Cerebellar cortex (tissue), 1 donor: ENCODE measurements at regions not wholly inside any gene's neighbourhood (a gene's known extent, or its start where the extent isn't known, plus 50 kb on each side); places are given as distances from the start of the nearest gene placed in this dataset.

Source experiments
- DNase-seq: peaks from one replicate; pipeline ENCODE4 v3.0.0-alpha.2; 2015; ENCODE audit warnings: low spot score

DNA sequence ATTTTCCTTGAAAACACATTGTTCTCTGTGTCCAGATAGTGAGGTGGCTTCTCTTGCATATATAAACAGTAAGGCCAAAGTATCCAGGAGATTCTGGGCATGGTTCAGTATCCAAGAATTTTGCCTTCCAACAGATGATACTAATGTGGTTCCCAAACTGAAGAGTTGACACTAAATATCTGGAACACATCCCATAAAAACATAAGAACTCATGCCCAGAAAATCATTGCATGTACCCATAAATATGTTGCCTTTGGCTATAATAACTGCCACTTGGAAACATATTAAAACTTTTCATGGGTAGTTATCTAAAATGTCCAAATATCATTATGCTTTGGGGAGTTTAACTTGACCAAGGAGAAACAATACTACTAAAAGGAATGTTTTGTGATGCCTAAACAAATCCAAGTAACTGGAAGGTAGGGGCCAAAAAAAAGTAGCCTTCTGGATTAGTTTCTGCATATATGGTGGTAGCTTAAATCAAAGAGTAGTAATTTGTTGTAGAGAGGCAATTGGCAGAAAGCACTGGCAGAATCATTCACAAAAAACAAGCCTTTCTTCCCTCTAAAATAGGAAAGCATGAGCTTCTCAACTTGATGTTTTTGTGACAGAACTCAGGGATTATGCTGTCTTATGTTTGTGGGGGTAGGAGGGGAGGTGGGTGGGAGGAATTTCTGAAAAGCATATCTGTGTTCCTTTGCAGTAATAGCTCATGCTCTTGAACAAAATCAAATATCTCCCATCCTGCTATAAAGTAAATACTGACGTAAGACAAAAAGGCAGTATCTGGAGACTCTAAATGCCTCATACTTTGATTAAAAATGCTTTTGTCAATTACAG, 753.9 kb downstream of the TUSC7 start:
- DNase-seq = no peak

DNA sequence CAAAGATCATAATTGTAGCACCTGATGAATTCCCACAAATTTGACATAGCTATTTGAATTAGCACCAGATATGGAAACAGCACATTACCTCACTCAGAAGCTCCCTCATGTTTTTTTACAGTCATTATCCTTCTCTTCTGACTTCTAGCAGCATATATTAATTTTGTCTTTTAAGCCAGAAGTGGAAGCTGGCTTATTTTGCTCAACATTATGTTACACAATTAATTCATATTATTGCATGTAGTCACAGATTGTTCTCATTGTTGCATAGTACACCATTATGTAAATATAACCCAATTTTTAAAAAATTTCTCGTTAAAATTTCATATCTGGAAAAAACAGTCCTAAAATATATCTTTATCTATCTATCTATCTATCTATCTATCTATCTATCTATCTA, 762.3 kb downstream of the TUSC7 start:
- DNase-seq = no peak

DNA sequence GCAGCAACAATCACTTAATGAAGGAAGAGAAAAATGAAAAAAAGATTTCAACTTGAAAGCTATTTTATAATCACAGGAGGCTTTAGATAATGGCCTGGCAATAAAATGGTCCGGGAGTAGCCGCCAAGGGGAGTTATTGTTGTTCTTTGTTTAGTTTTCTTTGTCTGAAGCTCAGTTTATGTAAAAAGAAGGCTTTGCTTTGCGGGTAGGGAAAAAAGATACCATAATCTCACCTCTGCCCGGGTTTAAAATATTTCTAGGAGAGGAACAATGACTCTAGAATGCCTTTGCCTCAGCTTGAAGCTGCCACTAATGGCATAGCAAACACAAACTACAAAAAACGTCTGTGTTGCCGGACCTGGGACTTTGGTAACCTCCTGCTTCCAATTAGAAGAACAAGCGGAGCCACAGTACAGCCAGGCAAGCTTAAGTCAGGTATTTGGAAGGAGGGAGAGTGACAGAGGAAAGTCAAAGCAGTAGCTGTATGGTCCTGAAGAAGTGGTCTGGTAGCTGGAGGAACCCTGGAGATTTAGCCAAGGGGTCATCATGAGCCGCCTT, 764.5 kb downstream of the TUSC7 start:
- DNase-seq = no peak

DNA sequence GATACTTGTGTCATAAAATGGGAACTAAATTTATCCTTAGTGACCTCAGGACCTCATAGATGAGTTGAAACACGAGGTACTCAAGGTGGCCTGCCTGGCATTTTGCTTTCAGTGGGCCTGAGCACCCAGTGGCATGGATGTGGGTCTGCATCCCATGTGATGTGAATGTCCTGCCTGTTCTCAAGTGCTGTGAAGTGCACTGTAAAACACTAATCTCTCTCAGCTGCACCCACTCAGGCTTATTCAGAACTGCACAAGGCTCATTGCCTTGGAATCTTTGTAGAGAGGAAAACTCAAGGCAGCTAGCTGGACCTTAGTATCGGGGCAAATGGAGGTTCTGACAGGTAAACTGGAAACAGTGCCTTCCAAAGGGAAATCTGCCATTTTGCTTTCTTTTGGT, 767.0 kb downstream of the TUSC7 start:
- DNase-seq = no peak

DNA sequence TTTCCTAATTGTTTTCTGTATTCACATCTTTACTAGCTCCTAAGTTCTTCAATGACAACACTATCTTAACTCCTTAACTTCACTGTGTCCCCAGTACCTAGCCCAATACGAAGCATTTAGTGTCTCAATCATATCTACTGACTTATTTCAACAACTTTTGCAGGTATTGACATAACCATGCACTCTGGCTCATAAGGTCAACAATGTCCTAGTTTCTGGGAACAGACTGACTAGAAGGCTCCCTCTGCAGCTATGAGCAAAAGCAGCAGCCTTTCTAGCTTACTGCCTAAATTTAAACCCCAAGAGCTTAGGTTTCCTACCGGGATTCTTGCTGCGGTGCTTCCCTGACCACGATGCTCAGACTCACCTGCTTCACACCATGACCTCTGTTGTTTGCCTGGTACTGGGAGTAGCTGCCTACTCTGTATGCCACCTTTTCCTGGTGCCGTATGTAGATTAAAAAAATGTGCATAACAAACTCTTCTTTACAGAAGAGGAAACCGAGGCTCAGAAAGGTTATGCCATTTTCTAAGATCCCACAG, 767.7 kb downstream of the TUSC7 start:
- no peak for DNase-seq

DNA sequence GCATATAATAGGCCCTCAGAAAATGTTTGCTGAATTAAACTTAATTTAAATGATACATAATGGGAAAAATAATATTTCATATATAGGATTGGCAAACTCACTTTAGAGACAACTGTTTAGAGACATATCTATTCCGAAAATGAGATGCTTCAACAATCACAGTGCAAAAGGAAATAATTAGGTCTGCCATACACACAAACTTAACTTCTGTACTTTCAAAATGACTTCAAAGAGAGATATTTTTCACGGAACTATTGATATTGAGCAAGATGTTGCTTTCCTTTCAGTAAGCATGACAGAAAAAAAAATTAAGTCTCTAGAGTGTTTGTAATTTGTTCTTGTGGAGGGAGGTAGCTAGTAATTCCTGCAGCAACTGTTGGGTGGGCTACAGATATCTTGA, 769.5 kb downstream of the TUSC7 start:
- no peak for DNase-seq

DNA sequence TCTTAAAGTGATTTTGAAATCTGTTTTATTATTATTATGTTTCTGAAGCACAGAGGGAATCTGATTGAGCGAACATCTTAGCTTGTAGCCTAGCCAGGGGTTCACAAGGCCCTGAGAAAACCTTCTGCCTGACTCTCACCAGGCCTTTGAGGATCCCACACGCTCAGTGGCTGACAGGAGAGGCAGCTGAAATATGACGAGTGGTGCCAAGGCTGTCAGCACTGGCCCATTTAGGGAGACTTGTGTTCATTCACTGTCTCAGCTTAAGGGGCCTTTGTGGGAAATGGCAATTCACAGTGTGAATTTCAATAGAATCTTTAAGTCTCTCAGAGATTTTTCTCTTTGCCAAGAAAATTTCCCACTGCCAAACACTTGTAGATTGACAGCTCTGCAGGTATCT, 770.9 kb downstream of the TUSC7 start:
- no peak for DNase-seq

DNA sequence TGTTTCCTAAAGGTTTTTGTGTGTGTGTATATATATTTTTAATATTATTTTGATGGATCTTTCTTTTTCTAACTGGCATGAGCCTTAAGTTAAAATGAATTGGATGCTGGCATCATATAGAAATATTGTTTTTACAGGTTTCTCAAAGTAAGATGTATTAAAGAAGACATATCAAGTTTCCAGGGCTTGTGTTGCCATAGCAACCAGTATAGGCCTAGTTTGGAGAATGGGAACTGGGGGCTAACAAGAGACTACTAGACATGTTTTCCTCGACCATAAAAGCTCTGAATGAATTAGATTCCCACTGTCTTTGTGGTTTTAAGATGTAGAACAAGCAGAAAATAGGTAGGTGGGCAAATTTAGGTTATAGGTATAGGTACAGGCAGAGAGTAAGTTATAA, 771.4 kb downstream of the TUSC7 start:
- DNase-seq = no peak

DNA sequence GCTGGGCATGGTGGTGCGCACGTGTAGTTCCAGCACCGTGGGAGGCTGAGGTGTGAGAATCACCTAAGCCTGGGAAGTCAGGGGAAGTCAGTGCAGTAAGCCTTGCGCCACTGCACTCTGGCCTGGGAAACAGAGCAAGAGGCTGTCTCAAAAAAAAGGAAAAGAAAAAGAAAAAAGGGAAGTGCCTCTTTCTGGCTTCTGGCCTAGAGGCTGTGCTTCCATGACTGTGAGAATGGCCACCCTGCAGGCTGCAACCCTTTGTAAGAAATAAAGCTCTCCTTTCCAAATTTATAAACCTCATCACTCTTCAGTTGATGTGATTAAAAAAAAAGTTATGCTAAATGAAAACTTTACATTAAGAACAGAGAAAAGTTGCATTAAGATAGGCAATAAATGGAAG, 774.3 kb downstream of the TUSC7 start:
- no peak for DNase-seq

DNA sequence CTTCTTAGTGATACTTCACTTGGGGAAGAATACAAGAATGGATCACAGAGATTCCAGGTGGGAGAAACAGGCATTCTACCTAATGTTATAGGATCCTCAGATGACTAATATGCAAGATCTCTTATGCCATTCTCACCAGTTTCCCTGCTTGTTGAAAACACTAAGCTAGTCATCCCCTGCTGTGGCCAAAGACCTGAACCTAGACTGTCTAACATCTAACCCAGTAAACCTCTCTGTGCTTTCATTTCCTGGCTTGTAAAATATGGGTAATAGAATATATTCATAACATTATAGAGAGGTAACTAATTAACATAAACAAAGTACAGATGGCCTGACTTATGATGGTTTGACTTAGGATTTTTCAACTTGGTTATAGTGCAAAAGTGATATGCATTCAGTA, 776.3 kb downstream of the TUSC7 start:
- no peak for DNase-seq

DNA sequence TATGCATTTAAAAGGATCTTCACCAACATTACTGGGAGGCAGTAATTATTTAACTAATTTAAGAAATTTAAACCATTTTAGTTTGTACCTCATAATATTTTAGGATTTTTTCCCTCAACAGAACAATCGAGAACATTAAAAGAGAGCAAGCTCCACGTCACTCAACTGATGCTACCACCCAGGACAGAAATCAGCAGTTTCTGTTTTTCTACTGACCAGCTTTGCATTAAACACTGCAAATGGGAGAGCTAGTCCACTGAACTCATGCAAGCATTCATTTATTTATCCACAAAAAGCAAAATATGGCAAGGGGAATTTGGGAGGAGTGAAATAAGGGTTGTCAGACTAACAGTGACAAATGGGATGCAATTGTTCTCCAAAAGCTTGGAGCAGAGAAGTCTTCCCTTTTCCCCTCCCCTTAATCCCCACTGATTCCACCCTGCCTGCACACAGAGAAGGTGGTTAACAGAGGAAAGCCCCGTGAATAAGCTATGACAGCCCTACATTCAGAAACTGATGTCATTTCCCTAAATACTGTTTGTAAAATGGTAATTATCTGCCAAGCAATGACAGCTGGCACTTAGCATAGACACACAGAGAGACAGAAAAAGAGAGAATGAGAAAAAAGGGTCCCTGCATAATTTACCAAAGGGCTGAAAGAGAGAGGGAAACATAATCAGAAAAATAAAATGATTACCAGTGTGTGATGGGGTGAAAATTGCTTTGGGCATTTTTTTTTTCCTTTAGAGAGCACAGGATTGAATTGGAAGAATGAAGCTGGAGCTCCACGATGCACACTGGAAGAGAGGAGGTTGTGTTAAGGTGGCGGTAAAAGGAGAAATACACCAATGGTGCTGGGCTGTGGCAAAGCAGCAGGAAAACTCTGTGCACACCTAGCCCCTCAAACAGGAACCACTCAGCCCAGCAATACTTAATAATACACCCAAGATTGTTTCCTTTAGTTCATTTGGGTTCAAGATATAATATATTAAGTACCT, 777.4 kb downstream of the TUSC7 start:
- DNase-seq = no peak

DNA sequence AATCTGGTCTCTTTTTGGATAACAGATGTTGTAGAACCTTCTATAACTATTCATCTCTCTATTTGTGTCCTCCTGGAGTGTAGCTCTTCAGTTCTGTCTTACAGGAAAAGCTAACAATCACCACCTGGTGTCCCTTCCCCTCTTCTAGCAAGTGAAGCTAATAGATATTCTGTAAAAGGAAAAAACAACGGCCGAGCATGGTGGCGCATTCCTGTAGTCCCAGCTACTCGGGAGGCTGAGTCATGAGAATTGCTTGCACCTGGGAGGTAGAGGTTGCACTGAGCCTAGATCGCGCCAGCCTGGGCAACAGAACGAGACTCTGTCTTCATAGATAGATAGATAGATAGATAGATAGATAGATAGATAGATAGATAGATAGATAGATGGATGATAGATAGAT, 779.4 kb downstream of the TUSC7 start:
- DNase-seq = no peak

DNA sequence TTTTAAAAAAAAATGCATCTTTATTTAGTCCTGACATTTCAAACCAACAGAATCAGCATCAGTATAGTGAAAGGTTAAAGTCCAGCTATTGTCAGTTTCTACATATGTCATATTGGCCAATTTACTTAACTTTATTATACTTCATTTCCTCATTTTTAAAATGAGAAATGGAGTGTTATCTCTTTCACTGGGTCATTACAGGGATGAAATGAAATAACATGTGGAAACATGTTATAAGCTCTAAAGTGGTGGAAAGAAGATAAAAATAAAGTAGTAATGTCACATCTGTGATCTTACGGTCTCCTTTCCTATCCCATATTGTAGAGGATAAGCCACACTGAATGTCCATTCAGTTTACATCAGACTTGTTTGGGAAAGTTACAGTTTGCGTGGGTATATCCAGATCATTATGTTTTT, 780.1 kb downstream of the TUSC7 start:
- DNase-seq = no peak

DNA sequence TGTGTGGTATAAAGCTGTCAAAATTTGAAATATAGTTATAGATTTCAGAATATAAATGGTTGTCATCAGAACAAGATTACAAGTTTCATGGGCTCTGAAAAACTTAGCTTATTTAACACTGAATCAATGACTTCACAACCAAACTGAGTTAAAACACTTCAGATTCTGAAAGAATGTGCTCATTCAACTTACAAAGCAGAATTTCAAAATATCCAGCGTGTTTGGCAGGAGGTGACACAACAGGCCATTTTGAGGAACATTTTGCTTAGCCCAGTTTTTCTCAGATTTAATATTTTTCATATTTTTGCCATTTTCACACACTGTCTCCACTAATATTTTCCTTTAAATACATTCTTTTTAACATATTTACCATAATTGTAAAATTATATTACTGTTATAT, 781.1 kb downstream of the TUSC7 start:
- DNase-seq = no peak

DNA sequence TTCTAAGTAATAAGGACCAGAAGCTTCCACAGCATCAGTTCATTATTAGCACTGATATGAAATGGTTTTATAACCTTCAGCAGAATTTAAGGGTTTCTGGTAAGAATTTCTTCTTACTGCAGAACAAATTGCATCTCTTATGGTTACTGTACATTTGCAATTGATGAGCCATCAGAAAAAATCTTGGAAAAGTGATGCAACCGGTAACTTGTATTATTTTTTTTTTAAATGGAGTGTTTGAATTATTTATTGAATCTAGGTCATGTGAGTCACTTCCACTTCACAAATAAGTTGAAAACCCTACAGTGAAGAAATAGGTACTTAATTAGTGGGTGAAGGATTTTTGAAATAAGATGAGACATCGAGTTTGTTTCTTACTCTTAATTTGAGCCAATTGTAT, 786.0 kb downstream of the TUSC7 start:
- DNase-seq = no peak

DNA sequence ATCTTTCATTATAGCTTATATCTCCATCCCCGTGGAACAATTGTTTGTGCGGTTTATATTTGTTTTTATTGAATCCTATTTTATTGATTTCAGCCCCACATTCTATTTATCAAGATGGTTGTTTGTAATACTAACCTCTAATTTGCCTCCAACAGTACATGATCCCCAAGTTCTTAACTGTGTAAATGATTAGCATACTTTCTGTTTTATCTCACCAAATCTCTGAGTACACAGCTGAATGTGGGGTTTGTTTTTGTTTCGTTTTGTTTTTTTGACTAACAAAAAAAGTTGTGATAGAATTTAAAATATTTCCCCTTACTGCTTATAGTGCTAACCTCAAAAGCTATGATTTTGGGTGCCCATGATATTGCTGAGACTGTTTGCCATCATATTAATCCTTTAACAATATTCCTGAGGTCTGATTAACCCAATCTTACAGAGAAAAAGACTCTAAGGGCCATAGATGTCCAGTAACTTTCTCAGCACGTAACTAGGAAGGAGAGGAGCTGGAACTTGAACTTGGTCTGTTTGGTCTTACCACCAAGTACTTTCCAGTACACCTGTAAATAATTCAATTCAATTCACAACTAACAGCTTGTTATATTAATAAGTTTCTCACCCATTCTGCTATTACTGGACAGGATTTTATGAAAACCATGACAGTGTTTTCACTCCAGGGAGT, 789.8 kb downstream of the TUSC7 start:
- no peak for DNase-seq

DNA sequence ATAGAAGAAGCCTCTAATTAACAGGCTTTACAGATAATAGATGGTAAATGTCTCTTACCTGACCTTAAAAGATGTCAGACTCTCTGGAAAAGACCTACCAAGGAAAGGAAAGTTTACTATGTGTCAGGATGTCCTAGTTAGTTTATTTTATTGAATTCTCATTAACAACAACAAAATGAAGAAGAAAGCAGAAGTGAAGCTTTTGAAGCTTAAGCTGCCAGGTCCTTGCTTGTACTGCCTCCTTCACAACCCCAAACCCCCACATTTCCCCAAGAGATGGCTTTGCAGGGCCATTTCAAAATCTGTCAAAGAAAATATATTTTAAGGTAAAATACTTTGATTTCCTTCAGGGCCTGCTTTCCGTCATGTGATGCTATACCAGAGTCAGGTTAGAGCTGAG, 798.4 kb downstream of the TUSC7 start:
- no peak for DNase-seq

DNA sequence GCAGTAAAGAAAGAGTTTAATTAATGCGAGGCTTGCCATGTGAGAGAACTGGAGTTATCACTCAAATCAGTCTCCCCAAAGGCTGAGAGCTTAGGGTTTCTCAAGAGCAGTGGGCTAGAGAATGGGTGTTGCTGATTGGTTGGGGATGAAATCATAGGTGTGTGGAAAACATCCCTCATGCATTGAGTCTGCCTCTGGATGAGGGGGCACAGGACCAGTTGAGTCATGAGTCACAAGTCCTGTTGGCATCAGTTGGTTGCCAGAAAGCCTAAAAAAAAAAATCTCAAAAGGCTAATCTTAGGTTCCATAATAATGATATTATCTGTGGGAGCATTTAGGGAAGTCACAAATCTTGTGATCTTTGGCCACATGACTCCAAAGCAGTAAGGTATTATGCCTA, 800.3 kb downstream of the TUSC7 start:
- no peak for DNase-seq

DNA sequence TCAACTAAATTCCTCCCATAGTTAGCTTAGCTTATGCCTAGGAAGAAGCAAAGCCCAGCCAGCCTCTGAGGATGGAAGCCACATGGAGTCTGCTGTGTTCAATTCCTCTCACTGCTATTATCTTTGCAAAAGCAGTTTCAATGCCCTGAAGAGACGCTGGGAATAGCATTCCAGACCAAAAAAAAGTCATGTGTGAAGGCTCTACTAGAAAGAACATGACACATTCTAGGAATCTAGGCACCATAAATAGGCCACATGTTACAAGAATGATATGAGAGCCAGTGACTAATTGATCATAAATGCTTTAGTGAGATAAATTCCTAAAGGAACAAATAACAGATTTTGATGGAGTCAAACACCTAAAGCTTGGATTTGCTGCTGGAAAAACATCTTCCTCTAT, 800.8 kb downstream of the TUSC7 start:
- no peak for DNase-seq

DNA sequence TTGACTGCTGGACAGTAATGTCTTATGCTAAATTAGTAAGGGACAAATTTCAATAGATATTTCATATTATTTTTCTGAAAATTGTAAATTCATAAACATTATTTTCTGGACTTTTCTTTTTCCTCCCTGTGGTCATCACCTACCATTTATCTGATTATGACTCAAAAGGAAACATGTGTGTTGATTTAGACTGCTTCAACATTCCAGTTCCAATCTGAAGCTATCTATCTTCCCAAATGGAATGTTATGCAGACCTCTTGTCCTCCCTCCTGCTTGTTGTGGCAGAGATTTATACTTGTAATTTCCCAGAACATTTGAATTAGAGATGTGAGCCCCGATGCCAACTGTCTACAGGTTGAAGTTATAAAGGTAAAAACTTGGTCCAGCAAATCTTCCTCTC, 803.4 kb downstream of the TUSC7 start:
- DNase-seq = no peak

DNA sequence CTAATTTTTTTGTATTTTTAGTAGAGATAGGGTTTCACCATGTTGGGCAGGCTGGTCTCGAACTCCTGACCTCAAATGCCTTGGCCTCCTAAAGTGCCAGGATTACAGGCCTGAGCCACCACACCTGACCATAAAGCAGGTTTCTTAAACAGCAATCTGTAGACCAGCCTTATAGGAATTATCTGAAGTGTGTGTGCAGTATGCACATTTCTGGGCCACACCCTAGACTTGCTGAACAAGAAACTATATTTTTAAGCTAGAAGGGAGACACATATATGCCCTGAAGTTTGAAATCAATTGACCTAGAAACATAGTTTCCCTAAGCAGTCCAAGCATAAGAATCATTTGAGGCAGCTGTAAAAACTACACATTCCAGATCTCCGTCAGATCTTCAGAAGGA, 805.7 kb downstream of the TUSC7 start:
- no peak for DNase-seq

DNA sequence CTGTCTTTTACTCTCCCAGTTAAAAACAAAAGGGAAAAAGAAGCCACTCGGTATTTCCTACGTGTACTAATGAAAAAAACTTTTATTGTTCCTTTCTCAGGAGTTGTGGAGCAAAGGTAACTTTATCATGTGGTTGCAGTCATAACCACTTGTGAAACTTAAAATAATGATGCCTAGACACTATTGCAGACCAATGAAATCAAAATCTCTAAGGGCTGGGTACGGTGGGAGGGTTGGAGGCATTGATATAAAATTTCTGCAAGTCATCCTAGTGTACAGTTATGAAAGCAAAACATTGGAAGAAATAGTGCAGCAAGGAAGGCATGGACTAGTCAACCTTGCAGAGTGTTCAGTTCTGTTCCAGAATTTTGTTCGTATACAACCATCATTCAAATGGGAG, 808.8 kb downstream of the TUSC7 start:
- no peak for DNase-seq
